ENCODE measurements at regions not wholly inside any gene's neighbourhood (a gene's known extent, or its start where the extent isn't known, plus 50 kb on each side); places are given as distances from the start of the nearest gene placed in this dataset.
"Not testable (repeated sequence)": the region's sequence is repeated elsewhere in the genome, so short reads cannot be mapped to it uniquely, and the experiment has no call there.

GRCh38 chr5:54876556-54876955 lies 108.8 kb downstream of the ESM1 start:
- Histone ChIP-seq H3K27ac (no peak overlapping the region), H3K4me1 (replicated peaks) (peaks cover 8% of the 10 kb centered on the region; the same call in 1 of the 2 replicates), H3K9me3 (replicated peaks) (no peaks in the 10 kb centered on the region), H3K27me3 (replicated peaks) (no peaks in the 10 kb centered on the region; the same call in 1 of the 2 replicates), H3K4me3 (no peak overlapping the region), H3K36me3 (no peaks in the 10 kb centered on the region)
- DNase-seq (ENCODE audit: low read depth in 1 of 2, low spot score in 2 of 2), result no peak

DNA sequence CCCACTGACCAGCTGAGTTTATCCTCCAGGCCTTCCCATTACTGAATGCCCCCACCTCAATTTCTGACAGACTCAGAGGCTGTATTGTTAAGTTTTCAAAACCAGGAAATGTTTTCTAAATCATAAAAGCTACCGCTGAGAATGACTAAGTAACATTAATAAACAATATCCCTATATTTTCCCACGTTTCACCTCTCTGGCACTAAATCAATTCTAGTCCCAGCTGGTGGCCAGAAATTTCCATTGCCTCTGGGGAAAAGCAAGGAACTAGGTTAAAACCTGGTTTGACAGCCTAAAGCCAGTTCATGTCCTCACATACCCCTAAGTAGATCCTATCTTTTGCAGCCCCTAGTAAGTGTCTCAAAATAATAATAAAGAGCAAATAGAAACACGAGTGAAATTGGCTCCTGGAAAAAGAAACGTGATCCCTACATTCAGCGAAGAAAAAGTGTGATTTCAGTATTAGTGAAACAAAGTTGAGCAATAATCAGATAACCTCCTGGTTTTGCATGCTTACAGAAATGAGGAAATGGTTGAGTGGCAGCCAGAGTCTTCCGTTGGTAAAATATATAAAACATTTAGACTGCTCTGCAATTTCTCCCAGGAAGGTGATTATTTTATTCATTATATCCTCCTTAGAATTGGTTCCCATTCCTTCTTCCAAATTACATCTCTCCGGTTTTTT lies 110.9 kb downstream of the ESM1 start:
- H3K9me3 ChIP-seq (replicated peaks), result no peaks in the 10 kb centered on the region
- peak in 1 of 2 experiments; percentile 17 for DNase-seq (ENCODE audit: low read depth in 1 of 2, low spot score in 2 of 2)
- H3K4me3 ChIP-seq, result no peak overlapping the region
- H3K36me3 ChIP-seq, result no peaks in the 10 kb centered on the region
- peaks cover 8% of the 10 kb centered on the region; the same call in 1 of the 2 replicates for H3K4me1 ChIP-seq (replicated peaks)
- no peaks in the 10 kb centered on the region; the same call in 1 of the 2 replicates for H3K27me3 ChIP-seq (replicated peaks)
- H3K27ac ChIP-seq, result no peak overlapping the region

DNA sequence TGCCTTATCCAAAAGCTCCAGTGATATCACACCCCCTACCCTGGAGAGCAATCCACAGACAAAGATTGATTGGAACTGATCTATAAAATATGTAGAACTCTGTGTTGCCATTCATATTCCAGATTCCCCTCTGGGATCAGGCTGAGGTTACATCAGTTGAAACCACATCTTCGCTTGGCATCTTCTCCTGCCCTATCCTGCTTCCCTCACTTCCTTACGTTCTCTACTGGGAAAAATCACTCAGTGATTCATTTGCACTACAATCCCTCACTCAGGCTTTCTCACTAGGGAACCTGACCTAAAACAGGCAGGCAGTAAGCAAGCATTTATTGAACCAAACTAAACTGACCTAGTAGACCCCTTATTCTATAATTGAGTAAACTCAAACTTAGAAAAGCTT lies 111.7 kb downstream of the ESM1 start:
- H3K4me3 ChIP-seq, result no peak overlapping the region
- H3K27ac ChIP-seq, result no peak overlapping the region
- H3K36me3 ChIP-seq, result no peaks in the 10 kb centered on the region
- DNase-seq (ENCODE audit: low read depth in 1 of 2, low spot score in 2 of 2), result no peak
- H3K27me3 ChIP-seq (replicated peaks), result no peaks in the 10 kb centered on the region; the same call in 1 of the 2 replicates
- peaks cover 8% of the 10 kb centered on the region; the same call in 1 of the 2 replicates for H3K4me1 ChIP-seq (replicated peaks)
- H3K9me3 ChIP-seq (replicated peaks), result no peaks in the 10 kb centered on the region

DNA sequence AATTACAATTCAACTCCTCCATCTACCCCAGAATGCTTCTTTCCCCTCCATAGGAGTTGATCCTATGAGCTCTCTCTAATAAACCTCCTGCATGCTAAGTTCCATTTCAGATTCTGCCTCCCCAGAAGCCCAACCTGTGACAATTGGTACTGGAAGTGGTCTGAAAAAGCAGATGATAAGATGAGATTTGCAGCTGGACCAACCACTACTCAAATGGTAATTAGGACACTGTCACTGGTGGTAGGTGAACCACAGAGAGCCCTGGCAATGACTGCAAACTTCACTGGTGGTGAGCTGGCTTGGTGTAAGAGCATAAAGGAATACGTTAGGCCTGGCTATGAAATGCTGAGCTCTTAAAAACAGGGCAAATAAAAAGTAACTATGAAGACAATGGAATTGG lies 112.6 kb downstream of the ESM1 start:
- H3K27ac ChIP-seq, result no peak overlapping the region
- no peaks in the 10 kb centered on the region for H3K9me3 ChIP-seq (replicated peaks)
- H3K27me3 ChIP-seq (replicated peaks), result no peaks in the 10 kb centered on the region; the same call in 1 of the 2 replicates
- H3K4me3 ChIP-seq, result no peak overlapping the region
- no peak for DNase-seq (ENCODE audit: low read depth in 1 of 2, low spot score in 2 of 2)
- no peaks in the 10 kb centered on the region for H3K36me3 ChIP-seq
- peaks cover 8% of the 10 kb centered on the region; the same call in 1 of the 2 replicates for H3K4me1 ChIP-seq (replicated peaks)

GRCh38 chr5:54870271-54870670 lies 115.1 kb downstream of the ESM1 start:
- Histone ChIP-seq H3K27me3 (replicated peaks) (no peaks in the 10 kb centered on the region; the same call in 1 of the 2 replicates), H3K4me1 (replicated peaks) (peaks cover 12% of the 10 kb centered on the region), H3K27ac (no peak overlapping the region), H3K4me3 (no peak overlapping the region), H3K9me3 (replicated peaks) (no peaks in the 10 kb centered on the region), H3K36me3 (no peaks in the 10 kb centered on the region)
- DNase-seq (ENCODE audit: low read depth in 1 of 2, low spot score in 2 of 2), result no peak

DNA sequence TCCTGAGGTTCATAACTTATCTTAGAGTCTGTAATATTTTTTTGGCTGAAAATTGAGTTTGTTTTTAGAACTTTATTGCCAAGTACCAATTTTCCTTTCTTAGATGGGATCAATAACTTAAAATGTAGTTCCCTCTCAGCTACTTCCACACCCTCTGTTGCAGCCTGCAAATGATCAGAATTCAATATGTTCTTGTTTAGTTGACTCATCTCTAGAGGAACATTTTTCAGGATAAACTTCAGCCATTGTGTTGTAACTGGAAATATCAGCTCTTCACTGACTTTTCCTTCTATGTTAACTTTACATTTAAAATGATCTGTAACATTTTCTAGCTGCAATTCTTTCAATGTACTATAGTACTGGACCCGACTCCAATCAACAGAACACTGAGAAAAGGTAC lies 115.7 kb downstream of the ESM1 start:
- Histone ChIP-seq H3K4me1 (replicated peaks) (peaks cover 11% of the 10 kb centered on the region), H3K4me3 (no peak overlapping the region), H3K36me3 (no peaks in the 10 kb centered on the region), H3K27ac (no peak overlapping the region), H3K27me3 (replicated peaks) (no peaks in the 10 kb centered on the region; the same call in 1 of the 2 replicates), H3K9me3 (replicated peaks) (no peaks in the 10 kb centered on the region)
- no peak for DNase-seq (ENCODE audit: low read depth in 1 of 2, low spot score in 2 of 2)

DNA sequence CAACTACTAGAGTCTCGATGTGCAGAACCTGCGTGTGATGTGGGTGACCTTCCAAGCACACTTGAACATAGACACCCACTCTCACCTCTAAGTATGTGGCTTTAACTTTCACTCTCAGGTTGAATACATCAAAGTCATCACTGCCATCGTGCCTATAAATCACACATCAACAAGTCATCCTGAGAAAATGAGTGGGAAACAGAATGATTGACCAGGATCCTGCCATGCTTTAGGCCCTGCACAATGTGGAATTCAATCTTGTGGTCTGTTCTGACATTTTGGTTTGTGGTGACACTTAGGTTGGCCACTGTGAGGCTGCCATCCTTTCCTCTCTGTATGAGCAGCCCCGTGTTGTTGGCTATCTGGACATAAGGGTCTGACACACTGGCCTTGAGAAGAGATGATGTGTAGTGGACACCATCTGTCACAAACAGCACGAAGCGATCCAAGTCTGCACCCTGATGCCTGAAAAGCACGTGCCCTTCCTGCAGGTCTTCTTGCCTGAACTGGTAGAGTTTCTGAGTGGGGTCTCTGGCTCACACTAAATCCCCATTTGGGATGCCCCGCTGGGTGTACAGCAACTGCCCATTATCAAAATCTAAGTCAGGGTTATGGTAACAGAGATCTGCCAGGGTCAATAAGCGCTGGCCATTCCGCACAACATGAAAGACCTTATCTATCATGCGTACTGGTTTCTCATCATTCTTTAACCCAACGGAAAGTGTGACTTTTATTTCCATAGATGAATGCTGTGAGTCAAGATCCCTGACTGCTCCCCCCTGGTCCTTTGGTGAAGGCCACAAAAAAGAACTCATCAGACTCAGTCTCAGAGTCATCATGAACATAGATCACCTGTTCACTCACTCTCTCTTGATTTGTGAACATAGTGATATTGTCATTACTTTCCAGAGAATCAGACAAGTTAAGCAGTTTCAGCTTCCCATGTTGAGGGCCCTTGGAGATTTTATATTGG lies 116.6 kb downstream of the ESM1 start:
- Histone ChIP-seq H3K27me3 (replicated peaks) (no peaks in the 10 kb centered on the region; the same call in 1 of the 2 replicates), H3K4me1 (replicated peaks) (peaks cover 4% of the 10 kb centered on the region), H3K27ac (no peak overlapping the region), H3K4me3 (no peak overlapping the region), H3K9me3 (replicated peaks) (no peaks in the 10 kb centered on the region), H3K36me3 (no peaks in the 10 kb centered on the region)
- no peak for DNase-seq (ENCODE audit: low read depth in 1 of 2, low spot score in 2 of 2)

- H3K9me3 ChIP-seq (replicated peaks), result no peaks in the 10 kb centered on the region
- H3K4me3 ChIP-seq, result no peak overlapping the region
- H3K27ac ChIP-seq, result no peak overlapping the region
- peak in 1 of 2 experiments; percentile 59 for DNase-seq (ENCODE audit: low read depth in 1 of 2, low spot score in 2 of 2)
- H3K27me3 ChIP-seq (replicated peaks), result no peaks in the 10 kb centered on the region
- H3K36me3 ChIP-seq, result no peaks in the 10 kb centered on the region
- H3K4me1 ChIP-seq (replicated peaks), result peaks cover 4% of the 10 kb centered on the region
Observed at GRCh38 chr5:54867310-54867944, 118.0 kb downstream of the ESM1 start.

- H3K4me1 ChIP-seq (replicated peaks), result peaks cover 19% of the 10 kb centered on the region
- not testable (repeated sequence) for H3K36me3 ChIP-seq; H3K4me3 ChIP-seq; DNase-seq (ENCODE audit: low read depth in 1 of 2, low spot score in 2 of 2); H3K27ac ChIP-seq; H3K9me3 ChIP-seq (replicated peaks); H3K27me3 ChIP-seq (replicated peaks)
Observed at GRCh38 chr5:54864911-54865515, 120.4 kb downstream of the ESM1 start.

DNA sequence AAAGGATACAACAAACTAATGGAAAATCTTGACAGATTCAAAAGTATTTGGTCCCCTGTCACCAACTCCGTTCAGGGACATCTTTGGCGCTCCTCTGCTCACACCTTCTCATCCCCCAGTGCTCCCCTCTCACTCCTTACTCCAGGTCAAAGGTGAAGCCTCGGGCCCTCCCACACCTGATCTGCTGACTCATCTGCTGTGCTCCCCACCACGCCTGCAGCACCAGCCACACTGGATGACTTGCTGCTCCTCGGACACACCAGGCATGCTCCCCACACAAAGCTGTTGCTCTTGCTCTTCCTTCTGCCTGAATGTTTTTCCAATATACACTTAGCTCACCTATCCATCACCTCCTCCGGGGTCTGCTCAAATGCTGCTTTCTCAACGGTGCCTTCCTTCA lies 123.4 kb downstream of the ESM1 start:
- Histone ChIP-seq H3K4me1 (replicated peaks) (peaks cover 16% of the 10 kb centered on the region), H3K36me3 (no peaks in the 10 kb centered on the region), H3K27ac (no peak overlapping the region), H3K4me3 (no peak overlapping the region), H3K27me3 (replicated peaks) (no peaks in the 10 kb centered on the region), H3K9me3 (replicated peaks) (peaks cover 2% of the 10 kb centered on the region; the same call in 1 of the 2 replicates)
- DNase-seq (ENCODE audit: low read depth in 1 of 2, low spot score in 2 of 2), result no peak

DNA sequence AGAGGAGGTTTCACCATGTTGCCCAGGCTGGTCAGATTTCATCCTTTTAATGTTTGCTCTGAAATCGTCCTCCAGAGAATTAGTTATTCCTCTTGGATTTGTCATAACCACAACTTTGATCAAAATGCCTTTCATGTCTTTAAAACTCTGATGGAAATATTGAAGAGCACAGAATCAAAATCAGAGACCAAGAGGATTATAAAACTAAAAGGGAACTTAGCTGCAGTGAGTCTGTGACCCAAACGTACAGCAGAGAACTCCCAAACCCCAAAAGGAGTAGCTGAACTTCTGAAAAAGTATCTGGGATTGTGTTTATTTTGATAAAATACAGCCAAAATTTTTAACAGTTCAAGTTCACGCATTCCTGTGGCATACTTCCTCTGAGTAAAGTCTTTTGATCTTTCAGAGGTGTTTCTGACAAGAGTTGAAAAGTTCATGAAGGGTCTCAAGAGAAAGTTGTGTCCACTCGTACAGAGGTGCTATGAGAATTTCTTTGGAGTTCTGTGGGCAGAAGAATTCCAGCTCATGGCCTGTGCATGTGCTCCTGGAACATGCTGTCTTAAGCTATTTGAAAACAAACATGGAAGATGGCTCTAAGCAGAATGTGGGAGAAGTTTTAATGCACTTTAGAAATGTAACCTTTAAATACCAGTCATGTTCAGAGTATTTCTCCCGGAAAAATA lies 124.0 kb downstream of the ESM1 start:
- Histone ChIP-seq H3K27ac (peak overlapping the region; percentile 50), H3K27me3 (replicated peaks) (no peaks in the 10 kb centered on the region), H3K4me3 (no peak overlapping the region), H3K36me3 (no peaks in the 10 kb centered on the region), H3K9me3 (replicated peaks) (peaks cover 5% of the 10 kb centered on the region; the same call in 1 of the 2 replicates), H3K4me1 (replicated peaks) (peaks cover 14% of the 10 kb centered on the region)
- peak in 1 of 2 experiments; percentile 49 for DNase-seq (ENCODE audit: low read depth in 1 of 2, low spot score in 2 of 2)

DNA sequence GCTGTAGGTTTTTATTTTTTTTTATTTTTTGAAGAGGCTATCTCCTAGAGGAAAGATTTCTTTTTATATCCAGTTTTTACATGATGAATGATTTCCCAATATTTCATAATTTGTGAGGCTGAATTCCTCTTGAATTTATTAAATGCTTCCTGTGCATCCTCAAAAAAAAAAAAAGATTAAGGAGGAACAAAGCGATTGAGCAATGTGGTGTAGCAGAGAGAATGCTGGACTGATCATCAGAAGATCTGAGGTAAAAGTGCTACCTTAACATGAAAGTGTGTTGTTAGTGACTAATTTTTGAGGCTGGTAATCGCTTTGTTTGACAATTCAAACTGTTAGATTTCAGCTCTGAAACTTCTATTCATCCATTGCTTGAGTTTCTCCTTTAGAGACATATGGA lies 125.1 kb downstream of the ESM1 start:
- DNase-seq (ENCODE audit: low read depth in 1 of 2, low spot score in 2 of 2), result no peak
- no peaks in the 10 kb centered on the region for H3K36me3 ChIP-seq
- no peak overlapping the region for H3K27ac ChIP-seq
- peaks cover 5% of the 10 kb centered on the region; the same call in 1 of the 2 replicates for H3K9me3 ChIP-seq (replicated peaks)
- no peak overlapping the region for H3K4me3 ChIP-seq
- H3K27me3 ChIP-seq (replicated peaks), result no peaks in the 10 kb centered on the region
- H3K4me1 ChIP-seq (replicated peaks), result peaks cover 14% of the 10 kb centered on the region

- no peaks in the 10 kb centered on the region for H3K36me3 ChIP-seq
- H3K27me3 ChIP-seq (replicated peaks), result no peaks in the 10 kb centered on the region
- H3K4me1 ChIP-seq (replicated peaks), result peaks cover 14% of the 10 kb centered on the region
- DNase-seq (ENCODE audit: low read depth in 1 of 2, low spot score in 2 of 2), result no peak
- H3K4me3 ChIP-seq, result no peak overlapping the region
- H3K9me3 ChIP-seq (replicated peaks), result peaks cover 5% of the 10 kb centered on the region; the same call in 1 of the 2 replicates
- no peak overlapping the region for H3K27ac ChIP-seq
Observed at GRCh38 chr5:54859316-54859715, 126.1 kb downstream of the ESM1 start.

Measured in SJSA1 (cell line).